IPS DF 19.7 (cell line): ENCODE measurements at regions not wholly inside any gene's neighbourhood (a gene's known extent, or its start where the extent isn't known, plus 50 kb on each side); places are given as distances from the start of the nearest gene placed in this dataset.
"Not testable (repeated sequence)": the region's sequence is repeated elsewhere in the genome, so short reads cannot be mapped to it uniquely, and the experiment has no call there.

Source experiments
- DNase-seq: peaks from one replicate; pipeline ENCODE4 v3.0.0-alpha.2; 2013; ENCODE audit warnings: low read depth, low spot score

- not testable (repeated sequence) for DNase-seq
These were observed 287.6 kb downstream of the LIPI start for GRCh38 chr21:13923175-13923574.

- not testable (repeated sequence) for DNase-seq
These were observed 289.3 kb downstream of the LIPI start for GRCh38 chr21:13921455-13921854.

- DNase-seq: not testable (repeated sequence)
These were observed 297.8 kb downstream of the POTED start for GRCh38 chr21:13907385-13907784.

- not testable (repeated sequence) for DNase-seq
These were observed 287.1 kb downstream of the POTED start for GRCh38 chr21:13896596-13897247.

GRCh38 chr21:13893617-13894016, 284.0 kb downstream of the POTED start:
- not testable (repeated sequence) for DNase-seq

- not testable (repeated sequence) for DNase-seq
These were observed 283.4 kb downstream of the POTED start for GRCh38 chr21:13893025-13893424.

- not testable (repeated sequence) for DNase-seq
These were observed 282.7 kb downstream of the POTED start for GRCh38 chr21:13892146-13892751.

GRCh38 chr21:13889176-13889575, 279.6 kb downstream of the POTED start:
- not testable (repeated sequence) for DNase-seq

- not testable (repeated sequence) for DNase-seq
These were observed 274.2 kb downstream of the POTED start for GRCh38 chr21:13883641-13884395.

- DNase-seq: not testable (repeated sequence)
These were observed 267.9 kb downstream of the POTED start for GRCh38 chr21:13877503-13877902.

- DNase-seq: not testable (repeated sequence)
These were observed 267.4 kb downstream of the POTED start for GRCh38 chr21:13876999-13877398.

GRCh38 chr21:13874001-13874400, 264.4 kb downstream of the POTED start:
- DNase-seq: not testable (repeated sequence)

- no peak for DNase-seq
These were observed 245.1 kb downstream of the POTED start for GRCh38 chr21:13854638-13855037.

- DNase-seq: not testable (repeated sequence)
These were observed 241.2 kb downstream of the POTED start for GRCh38 chr21:13850808-13851207.

GRCh38 chr21:13849489-13849888, 239.9 kb downstream of the POTED start:
- not testable (repeated sequence) for DNase-seq

- not testable (repeated sequence) for DNase-seq
These were observed 237.1 kb downstream of the POTED start for GRCh38 chr21:13846718-13847117.

GRCh38 chr21:13844574-13844973, 235.0 kb downstream of the POTED start:
- DNase-seq: not testable (repeated sequence)

GRCh38 chr21:13843081-13843480, 233.5 kb downstream of the POTED start:
- DNase-seq: not testable (repeated sequence)

- DNase-seq: not testable (repeated sequence)
These were observed 218.1 kb downstream of the POTED start for GRCh38 chr21:13827666-13828065.

- DNase-seq: no peak
These were observed 217.6 kb downstream of the POTED start for GRCh38 chr21:13827201-13827600.

- not testable (repeated sequence) for DNase-seq
These were observed 216.9 kb downstream of the POTED start for GRCh38 chr21:13826511-13826910.

- not testable (repeated sequence) for DNase-seq
These were observed 215.7 kb downstream of the POTED start for GRCh38 chr21:13825218-13825778.
